ENCODE measurements at regions not wholly inside any gene's neighbourhood (a gene's known extent, or its start where the extent isn't known, plus 50 kb on each side); places are given as distances from the start of the nearest gene placed in this dataset.

GRCh38 chr12:83414981-83415380, 728.3 kb downstream of the TMTC2 start:
- no peak for TF ChIP-seq POLR2A (IDR thresholded peaks at IDR 0.05; ENCODE audit: low read depth, low read length)
- no peak for TF ChIP-seq CTCF (conservative IDR thresholded peaks at IDR 0.05; ENCODE audit: low read depth, low read length)

All from IMR-90 (cell line).